SW480 (cell line): ENCODE measurements at regions not wholly inside any gene's neighbourhood (a gene's known extent, or its start where the extent isn't known, plus 50 kb on each side); places are given as distances from the start of the nearest gene placed in this dataset.
"Not testable (repeated sequence)": the region's sequence is repeated elsewhere in the genome, so short reads cannot be mapped to it uniquely, and the experiment has no call there.

Source experiments
- DNase-seq: peaks from one replicate; pipeline ENCODE4 v3.0.0-alpha.2; 2016; ENCODE audit warnings: low spot score

DNA sequence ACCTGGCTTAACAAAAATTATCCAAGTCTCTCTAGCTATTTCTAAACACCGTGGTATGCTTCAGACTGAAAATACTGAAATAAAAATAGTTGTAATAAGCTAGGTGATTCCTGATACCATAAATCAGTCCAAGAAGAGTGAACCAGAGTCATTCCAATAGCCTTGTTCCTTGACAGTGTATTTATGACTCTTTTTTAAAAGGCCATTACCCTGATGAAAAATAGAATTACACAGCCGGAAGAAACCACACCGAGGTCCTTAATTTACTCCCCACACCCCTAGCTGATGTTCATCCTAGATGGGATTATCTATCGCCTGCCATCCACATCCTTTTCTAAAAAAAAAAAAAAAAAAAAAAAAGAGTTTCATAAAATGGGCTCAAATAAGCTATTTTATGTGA, 457.6 kb upstream of the GRAMD2B start:
- DNase-seq = no peak

DNA sequence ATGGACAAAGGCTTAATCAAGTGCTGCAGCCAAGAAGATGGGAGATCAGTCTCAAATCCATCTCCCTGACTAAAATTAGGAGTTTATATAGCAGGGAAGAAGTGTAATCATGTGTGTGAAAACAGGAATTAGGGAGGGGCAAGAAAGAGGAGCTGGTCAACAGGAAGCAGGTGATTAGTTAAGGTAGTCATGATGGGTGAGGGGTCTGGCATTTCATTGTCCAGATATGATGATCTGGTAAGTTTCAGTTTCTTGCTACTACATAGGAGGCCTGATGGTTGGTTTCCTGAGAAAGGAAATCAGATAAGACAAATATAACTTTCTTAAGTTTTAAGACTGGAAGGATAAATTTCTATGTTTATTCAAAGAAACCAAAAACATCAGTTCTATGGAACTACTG, 455.6 kb upstream of the GRAMD2B start:
- DNase-seq = no peak

DNA sequence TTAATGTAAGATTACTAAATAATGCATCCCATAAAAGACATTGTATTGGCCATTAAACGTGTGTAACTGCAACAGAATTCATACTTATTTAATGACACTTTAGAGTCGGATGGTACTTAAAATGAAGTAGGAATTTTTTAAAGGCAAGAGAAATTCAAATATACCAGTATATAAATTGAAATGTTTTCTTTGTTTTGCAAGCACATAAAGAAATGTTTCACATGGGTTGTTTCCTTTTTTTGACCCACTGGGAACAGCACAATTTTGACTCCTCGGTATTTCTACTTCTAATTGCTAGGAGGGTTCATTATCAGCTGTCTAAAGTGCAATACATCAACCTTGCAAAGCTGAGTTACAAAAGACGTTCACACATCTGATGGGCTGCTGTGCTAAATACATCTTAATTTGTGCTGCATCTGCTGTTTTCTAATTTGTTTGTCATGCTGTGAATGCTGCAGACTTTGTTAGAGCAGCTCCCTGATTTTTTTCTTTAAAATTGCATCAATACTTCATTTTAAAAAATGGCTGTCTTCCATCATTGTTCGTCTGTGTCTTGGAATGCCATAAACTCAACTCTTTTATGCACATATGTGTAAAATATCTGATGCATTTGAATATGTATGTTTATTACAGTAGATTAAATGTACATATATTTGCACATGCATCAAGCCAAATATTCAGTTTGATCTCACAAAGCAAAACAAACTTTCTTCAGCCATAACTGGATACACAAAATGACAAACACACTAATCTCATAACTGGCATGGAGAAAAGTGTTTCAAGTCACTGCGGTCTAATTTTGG, 454.0 kb upstream of the GRAMD2B start:
- no peak for DNase-seq

DNA sequence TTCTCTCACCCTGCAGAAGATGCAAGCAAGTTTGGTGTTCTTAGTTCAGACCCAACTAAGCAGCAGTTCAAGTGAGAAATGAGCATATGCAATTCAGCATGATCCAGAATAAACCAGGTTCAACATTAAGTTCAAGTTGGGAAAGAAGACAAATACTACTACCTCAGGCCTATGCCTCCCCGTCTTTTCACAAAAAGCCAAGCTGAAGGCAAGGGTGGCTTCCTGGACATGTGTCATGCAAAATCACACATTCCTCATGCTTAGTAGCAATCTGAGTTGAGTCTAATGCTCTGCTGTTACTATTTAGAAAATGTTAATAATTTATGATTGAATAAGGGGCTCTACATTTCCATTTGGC, 453.4 kb upstream of the GRAMD2B start:
- DNase-seq = no peak

DNA sequence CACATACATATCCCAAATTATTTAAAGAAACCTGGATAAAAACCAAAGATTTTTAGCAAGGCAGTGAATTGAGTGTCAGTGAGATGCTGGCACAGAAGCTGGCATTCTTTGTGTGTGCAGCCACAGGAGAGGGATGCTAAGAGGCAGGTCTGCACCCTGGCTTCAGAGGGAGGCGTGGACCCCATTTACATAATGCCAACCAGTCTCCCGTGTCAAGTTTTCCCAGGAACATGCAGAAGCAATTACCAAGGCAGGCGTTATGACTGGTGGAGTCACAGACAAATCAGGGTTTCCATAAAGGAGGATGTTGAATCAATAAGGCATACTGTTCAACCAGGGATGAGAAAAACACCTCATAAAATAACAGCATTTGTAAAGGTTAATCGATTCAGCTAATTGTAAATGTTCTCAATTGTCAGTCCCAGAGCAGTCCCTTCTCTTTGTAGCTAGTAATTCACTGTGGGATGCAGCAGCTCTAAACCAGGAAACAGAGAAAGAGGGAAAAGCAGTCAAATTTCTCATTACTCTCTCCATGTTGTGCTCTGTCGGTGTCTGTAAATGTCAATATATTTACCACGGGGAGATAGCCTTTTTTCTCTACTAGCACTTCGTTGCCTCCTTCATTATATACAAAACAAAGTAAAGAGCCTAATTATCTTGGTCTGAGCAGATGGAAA, 452.4 kb upstream of the GRAMD2B start:
- no peak for DNase-seq

DNA sequence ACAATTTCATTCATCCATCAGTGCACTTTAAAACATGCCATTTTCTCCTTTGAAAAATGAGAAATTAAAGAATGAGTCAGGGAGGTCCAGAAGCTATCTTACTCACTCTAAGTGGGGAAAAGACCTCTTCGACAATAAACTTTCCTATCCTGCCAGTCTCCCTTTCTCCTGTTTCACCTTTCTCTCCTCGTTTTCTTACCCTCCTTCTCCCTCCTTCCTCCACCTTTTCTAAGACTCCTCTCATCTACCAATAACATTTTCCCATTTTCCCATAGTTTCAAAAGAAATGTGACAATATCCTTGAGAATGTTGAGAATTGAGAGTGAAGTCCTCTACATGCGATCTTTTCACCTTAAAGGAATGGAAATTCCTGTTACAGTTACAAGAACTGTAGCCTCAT, 450.5 kb upstream of the GRAMD2B start:
- no peak for DNase-seq

- no peak for DNase-seq
Observed at GRCh38 chr5:125974679-125975078, 448.5 kb upstream of the GRAMD2B start.

DNA sequence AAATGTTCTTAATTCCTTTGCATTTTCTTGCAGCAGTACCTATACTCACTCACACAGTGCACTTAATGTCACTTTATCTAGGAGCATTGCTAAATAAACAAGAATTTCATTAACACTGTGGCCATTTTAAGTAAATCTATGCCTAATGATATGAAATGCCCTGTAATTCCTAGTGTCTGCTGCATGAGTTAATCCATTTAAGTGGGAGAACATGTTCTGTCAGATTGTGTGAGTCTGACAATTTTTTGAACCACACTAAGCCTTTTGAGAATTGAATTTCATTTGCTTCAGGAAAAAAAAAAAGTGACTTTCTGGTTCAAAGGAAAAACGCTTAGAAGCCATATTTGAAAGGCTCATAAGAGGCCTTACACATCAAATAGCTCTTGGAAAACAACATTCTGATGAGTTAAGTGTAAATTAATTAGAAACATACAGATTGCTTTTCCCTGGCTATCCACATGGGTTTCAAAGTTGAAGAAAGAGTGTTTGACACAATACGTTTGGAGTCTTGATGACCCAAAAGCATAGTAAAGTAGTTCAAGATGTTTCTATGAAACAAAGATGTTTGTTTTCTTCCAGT, 446.7 kb upstream of the GRAMD2B start:
- DNase-seq = no peak

GRCh38 chr5:125978015-125978414, 445.2 kb upstream of the GRAMD2B start:
- no peak for DNase-seq

- no peak for DNase-seq
Observed at GRCh38 chr5:125979636-125980035, 443.6 kb upstream of the GRAMD2B start.

GRCh38 chr5:125981016-125981415, 442.2 kb upstream of the GRAMD2B start:
- no peak for DNase-seq

DNA sequence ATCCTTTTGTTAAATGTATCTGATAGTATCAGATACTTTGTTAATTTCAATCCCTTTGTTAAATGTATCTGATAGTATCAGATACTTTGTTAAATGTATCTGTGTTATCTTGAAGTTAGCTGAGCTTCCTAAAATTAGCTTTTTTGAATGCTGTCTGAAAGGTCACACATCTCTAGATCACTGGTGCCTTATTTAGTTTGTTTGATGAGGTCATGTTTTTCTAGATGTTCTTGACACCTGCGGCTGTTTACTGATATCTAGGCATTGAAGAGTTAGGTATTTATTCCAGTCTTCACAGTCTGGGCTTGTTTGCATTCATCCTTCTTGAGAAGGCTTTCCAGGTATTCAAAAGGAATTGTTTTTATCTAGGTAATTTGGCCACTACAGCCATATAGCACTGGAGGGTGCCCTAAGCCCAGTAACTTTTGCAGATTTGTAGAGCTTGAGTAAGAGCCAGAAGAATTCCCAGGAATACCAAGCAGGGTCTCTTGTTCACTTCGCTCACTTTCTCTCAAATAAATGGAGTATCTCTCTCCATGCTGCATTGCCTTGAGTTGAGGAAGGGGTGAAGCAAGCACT, 435.4 kb upstream of the GRAMD2B start:
- no peak for DNase-seq

DNA sequence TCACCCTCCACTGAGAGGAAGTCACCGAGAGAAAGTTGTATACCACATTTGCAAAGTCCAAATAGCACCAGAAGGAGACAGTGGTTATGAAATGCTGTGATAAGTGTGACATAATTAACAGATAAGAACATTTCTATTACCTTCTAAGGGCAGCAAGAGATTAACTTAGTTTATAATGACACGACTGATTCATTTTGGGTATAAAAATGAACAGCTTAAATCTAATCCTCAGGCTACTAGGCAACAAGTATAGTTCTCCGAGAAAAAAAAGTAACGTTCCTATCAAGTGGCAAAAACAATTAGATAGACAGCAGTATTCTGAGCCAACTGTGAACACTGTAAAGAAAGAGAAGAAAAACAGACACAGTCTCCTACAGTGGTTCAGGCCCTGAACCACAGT, 431.2 kb upstream of the GRAMD2B start:
- DNase-seq = no peak

GRCh38 chr5:125999271-126000030, 423.8 kb upstream of the GRAMD2B start:
- not testable (repeated sequence) for DNase-seq

DNA sequence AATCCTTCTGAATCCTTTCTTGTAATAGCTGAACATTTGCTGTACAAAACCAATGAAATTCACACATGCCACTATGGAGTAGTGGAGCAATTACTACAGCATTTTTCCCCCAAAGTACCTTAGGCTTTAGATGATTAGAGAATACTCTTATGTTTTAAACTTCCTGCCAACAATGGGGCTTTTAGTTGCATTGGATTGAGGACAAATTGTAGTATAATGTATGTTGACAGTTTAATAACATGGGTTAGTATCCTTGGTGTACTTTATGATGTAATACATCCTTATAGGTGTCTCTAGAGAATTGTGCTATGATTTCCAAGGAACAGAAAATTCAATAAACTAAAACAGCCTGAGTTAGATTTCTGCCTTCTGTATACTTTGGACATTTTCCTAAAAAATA, 422.7 kb upstream of the GRAMD2B start:
- DNase-seq = no peak

DNA sequence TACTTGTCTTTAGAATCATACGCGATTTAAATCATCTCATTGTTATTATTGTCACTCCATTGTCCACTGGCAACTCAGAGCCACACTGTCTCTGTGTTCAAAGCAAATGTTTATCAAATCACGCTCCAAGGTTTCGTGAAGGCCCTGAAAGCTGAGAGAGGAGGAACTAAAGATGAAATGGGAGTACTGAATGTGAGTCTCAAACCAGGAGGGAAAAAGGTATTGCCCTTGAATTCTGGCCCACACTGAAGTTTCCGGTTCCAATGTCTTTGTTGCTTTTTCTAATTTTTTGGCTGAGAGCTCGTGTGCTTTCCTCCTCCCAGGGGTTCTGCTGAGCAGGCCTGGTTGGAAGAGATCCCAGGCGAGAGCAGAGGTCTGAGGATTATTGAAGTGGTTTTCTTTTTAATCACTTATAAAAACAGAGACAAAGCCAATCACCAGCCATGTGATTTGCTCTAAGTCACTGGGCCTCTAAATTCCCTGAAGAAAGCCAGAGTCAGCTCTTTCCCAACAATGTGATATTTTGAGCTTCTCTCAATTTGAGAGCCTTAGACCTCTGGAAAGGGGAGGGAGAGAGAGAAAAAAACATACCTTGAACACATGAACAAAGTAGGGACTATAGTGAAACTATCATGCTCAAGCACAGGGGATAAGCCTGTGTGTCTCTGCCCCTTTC, 420.8 kb upstream of the GRAMD2B start:
- no peak for DNase-seq

DNA sequence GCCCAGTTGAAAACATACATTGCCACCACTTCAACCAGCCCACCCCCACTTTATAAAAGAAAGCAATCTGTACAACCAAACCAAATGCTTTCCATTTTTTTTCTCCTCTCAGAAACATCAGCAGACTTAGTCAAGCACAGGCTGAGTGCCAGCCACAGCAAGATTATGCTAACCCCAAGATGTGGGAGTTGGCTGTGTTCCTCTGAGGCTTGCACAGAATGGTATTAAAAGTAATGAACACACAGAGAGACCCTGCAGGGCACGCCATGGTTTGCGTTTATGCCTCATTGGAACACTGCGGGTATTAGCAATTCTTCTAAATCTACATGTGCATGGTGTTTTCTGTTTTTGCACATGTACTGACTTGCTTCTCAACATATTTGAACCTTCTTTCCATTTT, 419.9 kb upstream of the GRAMD2B start:
- DNase-seq = no peak

DNA sequence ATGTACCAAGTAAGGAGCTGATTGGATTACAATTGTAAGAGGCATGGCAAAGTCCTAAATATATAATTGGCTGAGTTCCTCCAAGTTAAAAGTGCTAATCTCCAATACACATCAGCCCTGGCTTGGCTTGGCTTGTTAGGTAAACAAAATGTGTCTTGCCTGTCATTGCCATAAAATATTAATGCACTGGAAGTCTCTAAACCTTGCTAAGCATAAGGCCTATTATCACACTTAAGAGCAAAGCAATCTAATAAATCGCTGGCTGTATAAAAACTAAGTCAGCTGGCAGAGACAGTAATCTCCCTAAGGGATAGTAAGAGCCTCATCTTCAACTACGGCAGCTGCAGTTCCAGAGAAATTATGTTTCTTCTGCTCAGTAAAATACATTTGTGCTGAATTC, 418.6 kb upstream of the GRAMD2B start:
- DNase-seq = no peak

- DNase-seq = no peak
Observed at GRCh38 chr5:126007841-126008240, 415.4 kb upstream of the GRAMD2B start.

- DNase-seq = no peak
Observed at GRCh38 chr5:126009566-126009965, 413.6 kb upstream of the GRAMD2B start.

GRCh38 chr5:126011526-126011925, 411.7 kb upstream of the GRAMD2B start:
- not testable (repeated sequence) for DNase-seq

DNA sequence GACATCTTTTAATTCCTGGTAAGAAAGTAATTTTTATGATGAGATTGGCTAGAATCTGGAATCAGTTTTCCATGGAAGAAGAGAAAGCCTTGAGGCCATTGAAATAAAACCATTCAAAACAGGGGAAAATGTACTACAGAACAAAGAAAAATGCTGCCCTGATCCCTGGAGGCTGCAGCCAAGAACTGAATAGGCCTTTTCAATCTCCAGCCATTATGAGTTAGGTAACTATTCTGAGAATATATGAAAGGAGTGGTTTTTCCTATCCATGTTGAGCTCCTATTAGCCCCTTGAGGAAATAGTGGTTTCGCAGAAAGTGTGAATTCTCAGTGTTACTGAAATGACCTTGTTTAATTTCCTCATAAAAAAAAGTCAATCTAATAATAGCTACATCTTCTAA, 408.5 kb upstream of the GRAMD2B start:
- DNase-seq = no peak
